K562 (cell line): ENCODE measurements at regions not wholly inside any gene's neighbourhood (a gene's known extent, or its start where the extent isn't known, plus 50 kb on each side); places are given as distances from the start of the nearest gene placed in this dataset.
A peak's percentile ranks its signal among the peaks of the same experiment; 100 is the strongest.

Experiments used
- ATAC-seq: fragments of 200-7000 bp; cut with Tn5 transposase; 3 replicates; pipeline ENCODE4 v1.9.1; 2020; ENCODE audit warnings: moderate library complexity
- BruUV-seq: library from RNA; stranded (reverse); fragments of 400-500 nt; replicated peaks from 2 replicates; lab custom pipeline; 2021; lab: Mats Ljungman, UMichigan
- CTCF ChIA-PET: fragments of 300-600 bp; formaldehyde crosslinking; extraction: SDS; loops from one replicate; lab custom pipeline; 2021; ENCODE audit warnings: low intra/inter-chr PET ratio; lab: Yijun Ruan, JAX
- POLR2A ChIA-PET: fragments of 300-600, 350-650 bp; sonication (Branson Sonifier 250); formaldehyde crosslinking; extraction: SDS; loops from one replicate; lab custom pipeline; 2021; ENCODE audit warnings: antibody characterized with exemption, inconsistent platforms; lab: Yijun Ruan, JAX
- DNase-seq, 4 experiments: peaks; one replicate each; pipeline versions ENCODE4 v3.0.0 to v3.0.0-alpha.2; 2011 to 2018; ENCODE audit warnings: low spot score in 3 of 4, mixed read lengths in 3 of 4; ENCODE audit errors: extremely low read depth in 1 of 4
- FAIRE-seq: peaks from 2 replicates; lab custom pipeline; 2011; peaks lifted over from hg19 to GRCh38; lab: Jason Lieb, UNC
- H2AFZ ChIP-seq: 2 replicates; pipeline ENCODE4 v1.6.0; 2011; ENCODE audit warnings: low read depth, low read length, control low read depth, inconsistent platforms
- H3K27ac ChIP-seq: fragments of 200-600 bp; 3 replicates; pipeline ENCODE4 v1.8.0; 2011; ENCODE audit warnings: low read depth, mild to moderate bottlenecking, control low read depth, inconsistent platforms, low read length, moderate library complexity, mixed read lengths; ENCODE audit errors: extremely low read depth
- H3K27me3 ChIP-seq, 2 experiments: fragments of 300-600 bp in 1 of 2; 2 replicates in 1 of 2; 3 replicates in 1 of 2; pipeline versions ENCODE4 v1.6.0 to v1.8.0; 2011; ENCODE audit warnings: inconsistent platforms in 2 of 2, low read length in 2 of 2, mild to moderate bottlenecking in 1 of 2, mixed read lengths in 1 of 2, moderate library complexity in 1 of 2; ENCODE audit not compliant: control insufficient read depth in 2 of 2, insufficient read depth in 2 of 2
- H3K36me3 ChIP-seq: fragments of 300-600 bp; 3 replicates; pipeline ENCODE4 v1.8.0; 2011; ENCODE audit warnings: mild to moderate bottlenecking, low read length, inconsistent platforms; ENCODE audit not compliant: control insufficient read depth, insufficient read depth
- H3K4me1 ChIP-seq, 2 experiments: fragments of 200-600 bp in 1 of 2; replicated peaks in 1 of 2; 2 replicates in 1 of 2; 3 replicates in 1 of 2; pipeline versions ENCODE4 v1.5.1 to v1.8.0; 2011; ENCODE audit warnings: inconsistent platforms in 2 of 2, low read length in 2 of 2, mild to moderate bottlenecking in 1 of 2, mixed read lengths in 1 of 2, moderate library complexity in 1 of 2; ENCODE audit not compliant: control insufficient read depth in 2 of 2, insufficient read depth in 2 of 2
- H3K4me2 ChIP-seq: 2 replicates; pipeline ENCODE4 v1.6.1; 2011; ENCODE audit warnings: low read length, control low read depth, inconsistent platforms, mixed read lengths; ENCODE audit not compliant: insufficient read depth
- H3K4me3 ChIP-seq: fragments of 200-600 bp; sonication (generic), shearing (Covaris generic); 2 replicates; pipeline ENCODE4 v1.5.1; 2016; ENCODE audit warnings: control low read depth, inconsistent platforms
- H3K79me2 ChIP-seq: fragments of 200-600 bp; 3 replicates; pipeline ENCODE4 v1.8.0; 2011; ENCODE audit warnings: low read length, inconsistent platforms; ENCODE audit not compliant: control insufficient read depth, insufficient read depth
- H3K9ac ChIP-seq, 2 experiments: 2 replicates each; pipeline versions ENCODE4 v1.6.0 to v1.6.1; 2011; ENCODE audit warnings: low read depth in 2 of 2, low read length in 2 of 2, control low read depth in 1 of 2, inconsistent platforms in 1 of 2, mild to moderate bottlenecking in 1 of 2, mixed read lengths in 1 of 2; ENCODE audit not compliant: insufficient read depth in 1 of 2
- H3K9me1 ChIP-seq: one replicate; pipeline ENCODE4 v1.6.0; 2011; ENCODE audit warnings: inconsistent platforms, mild to moderate bottlenecking, low read length, moderate library complexity; ENCODE audit not compliant: control insufficient read depth, insufficient read depth
- H3K9me3 ChIP-seq: replicated peaks from 2 replicates; pipeline ENCODE4 v1.5.1; 2011; ENCODE audit warnings: low read depth, low read length, inconsistent platforms; ENCODE audit not compliant: control insufficient read depth, insufficient read depth
- H4K20me1 ChIP-seq: replicated peaks from 2 replicates; pipeline ENCODE4 v1.6.1; 2011; ENCODE audit warnings: low read length, inconsistent platforms, mixed read lengths; ENCODE audit not compliant: control insufficient read depth, insufficient read depth
- SMAD2 ChIP-seq: fragments of 150-350 bp; IDR thresholded peaks from 2 replicates; pipeline ENCODE4 v1.6.1; 2014; ENCODE audit warnings: low read depth, mild to moderate bottlenecking, low read length
- SPI1 ChIP-seq: IDR thresholded peaks from 2 replicates; pipeline ENCODE4 v1.6.1; 2011; ENCODE audit warnings: low read depth, low read length, control low read depth, borderline replicate concordance
- U2AF1 ChIP-seq: fragments of 200-400 bp; formaldehyde crosslinking; optimal IDR thresholded peaks from 2 replicates; pipeline ENCODE3; 2017; ENCODE audit warnings: mild to moderate bottlenecking, low read depth, low read length, moderate library complexity
- ZNF184 ChIP-seq: sonication (generic); formaldehyde crosslinking; IDR thresholded peaks from 2 replicates; pipeline ENCODE4 v1.5.0; 2020; ENCODE audit warnings: missing genetic modification reagents
- ZNF316 ChIP-seq: fragments of 450-650 bp; IDR thresholded peaks from 2 replicates; pipeline ENCODE4 v1.6.1; 2016
- WGBS: fragments of 100-300 bp; shearing (Covaris generic); methylation state at CpG from one replicate; pipeline ENCODE4 v1.1.6; 2016; ENCODE audit warnings: low coverage, mixed read lengths; ENCODE audit not compliant: insufficient coverage; ENCODE audit errors: missing lambda C conversion rate; 5-methylcytosine and 5-hydroxymethylcytosine counted together
- in situ Hi-C: fragments of 300-500 bp; cut with MboI; formaldehyde crosslinking; loops from 4 replicates; pipeline ENCODE4 v1.15.0; 2018; ENCODE audit warnings: inconsistent platforms, mixed read lengths
- intact Hi-C: fragments of 100-400 bp; cut with micrococcal nuclease; formaldehyde crosslinking; loops from 2 replicates; pipeline ENCODE4 v1.14.2; 2022
- TF ChIP-seq, protein P1 (sequence below): fragments of 250-450 bp; sonication (Bioruptor Pico); IDR thresholded peaks from 2 replicates; pipeline ENCODE4 v1.8.0; 2022; ENCODE audit warnings: moderate library complexity, mild to moderate bottlenecking, inconsistent platforms

DNA sequence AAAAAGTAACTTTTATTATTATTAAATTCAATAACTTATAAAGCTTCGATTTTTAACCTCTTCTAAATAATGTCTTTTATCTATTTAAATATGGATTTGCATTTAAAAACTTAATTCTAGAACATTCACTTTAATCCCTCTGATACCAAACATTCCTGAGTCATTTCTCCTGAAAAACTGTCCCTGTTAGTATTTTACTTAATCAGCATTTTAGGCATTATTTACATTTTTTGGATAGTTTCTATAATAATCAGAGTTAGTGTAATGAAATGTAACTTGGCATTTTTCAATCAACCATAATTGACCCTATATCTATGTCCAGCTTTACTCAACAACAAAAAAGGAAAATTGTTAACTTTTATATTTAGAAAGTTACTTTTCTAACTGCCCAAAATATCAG lies 428.1 kb downstream of the PCDH17 start:
- H2AFZ ChIP-seq = no peak overlapping the region
- peak; percentile 33; the same call in 1 of the 2 replicates for TF ChIP-seq ZNF316
- TF ChIP-seq ZNF184 (CRISPR knock-in tag) = no peak
- no peak for TF ChIP-seq U2AF1
- no peaks in the 10 kb centered on the region for H3K4me1 ChIP-seq
- intact Hi-C loops (no loop called here), in situ Hi-C loops (no loop called here)
- ChIA-PET CTCF (no interaction called here), POLR2A (no interaction called here)
- no peaks in the 10 kb centered on the region for H3K36me3 ChIP-seq
- no peak overlapping the region for H3K4me2 ChIP-seq
- no peaks in the 10 kb centered on the region for H3K9me3 ChIP-seq
- H3K9me1 ChIP-seq = no peaks in the 10 kb centered on the region
- H3K4me3 ChIP-seq = no peak overlapping the region
- BruUV-seq = no TSS peak
- FAIRE-seq = no peak
- no peak for ATAC-seq
- DNase-seq = no peak
- H3K9ac ChIP-seq = no peak overlapping the region
- no peak overlapping the region for H3K27ac ChIP-seq
- WGBS = 0% methylated on average over 1 of the region's 1 CpG
- H3K79me2 ChIP-seq = no peaks in the 10 kb centered on the region
- no peaks in the 10 kb centered on the region for H4K20me1 ChIP-seq
- no peaks in the 10 kb centered on the region for H3K27me3 ChIP-seq

DNA sequence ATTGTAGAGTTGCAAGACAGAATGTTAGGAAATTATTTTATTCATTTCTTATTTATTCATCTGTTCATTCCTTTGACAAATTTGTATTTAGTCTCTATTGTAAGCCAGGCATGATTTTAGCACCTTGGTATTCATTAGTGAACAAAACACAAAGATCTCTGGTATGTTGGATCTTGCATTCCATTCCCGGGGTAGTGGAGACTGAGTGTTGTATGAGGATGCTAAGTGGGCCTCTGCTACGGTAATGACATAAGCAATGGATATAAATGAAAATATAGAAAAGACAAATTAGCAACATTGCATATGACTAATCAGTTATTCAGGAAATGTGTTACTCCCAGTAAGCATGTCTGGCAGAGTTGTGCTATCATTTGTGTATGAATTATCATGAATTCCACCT lies 449.3 kb downstream of the PCDH17 start:
- 0% methylated on average over 2 of the region's 2 CpGs for WGBS
- POLR2A ChIA-PET = no interaction called here
- intact Hi-C loops (no loop called here), in situ Hi-C loops (no loop called here)
- no peak overlapping the region for H3K27ac ChIP-seq
- no peak overlapping the region for H3K4me2 ChIP-seq
- H3K9me1 ChIP-seq = no peaks in the 10 kb centered on the region
- TF ChIP-seq SMAD2 = no peak
- no peak for TF ChIP-seq SPI1
- TF ChIP-seq, protein P1, sequence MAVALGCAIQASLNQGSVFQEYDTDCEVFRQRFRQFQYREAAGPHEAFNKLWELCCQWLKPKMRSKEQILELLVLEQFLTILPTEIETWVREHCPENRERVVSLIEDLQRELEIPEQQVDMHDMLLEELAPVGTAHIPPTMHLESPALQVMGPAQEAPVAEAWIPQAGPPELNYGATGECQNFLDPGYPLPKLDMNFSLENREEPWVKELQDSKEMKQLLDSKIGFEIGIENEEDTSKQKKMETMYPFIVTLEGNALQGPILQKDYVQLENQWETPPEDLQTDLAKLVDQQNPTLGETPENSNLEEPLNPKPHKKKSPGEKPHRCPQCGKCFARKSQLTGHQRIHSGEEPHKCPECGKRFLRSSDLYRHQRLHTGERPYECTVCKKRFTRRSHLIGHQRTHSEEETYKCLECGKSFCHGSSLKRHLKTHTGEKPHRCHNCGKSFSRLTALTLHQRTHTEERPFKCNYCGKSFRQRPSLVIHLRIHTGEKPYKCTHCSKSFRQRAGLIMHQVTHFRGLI = no peak
- CTCF ChIA-PET = no interaction called here
- BruUV-seq = no TSS peak
- ATAC-seq = no peak
- H3K79me2 ChIP-seq = no peaks in the 10 kb centered on the region
- no peaks in the 10 kb centered on the region for H3K27me3 ChIP-seq
- DNase-seq = no peak
- H3K36me3 ChIP-seq = no peaks in the 10 kb centered on the region
- H3K9me3 ChIP-seq = no peaks in the 10 kb centered on the region
- FAIRE-seq = no peak
- H4K20me1 ChIP-seq = no peaks in the 10 kb centered on the region
- H3K4me3 ChIP-seq = no peak overlapping the region
- H3K9ac ChIP-seq = no peak overlapping the region
- no peaks in the 10 kb centered on the region for H3K4me1 ChIP-seq
- no peak overlapping the region for H2AFZ ChIP-seq
